Common myeloid progenitor, CD34-positive (primary cell): ENCODE measurements at regions not wholly inside any gene's neighbourhood (a gene's known extent, or its start where the extent isn't known, plus 50 kb on each side); places are given as distances from the start of the nearest gene placed in this dataset.
A peak's percentile ranks its signal among the peaks of the same experiment; 100 is the strongest.

Source experiments
- CTCF ChIA-PET: fragments of 350-600 bp; sonication (Branson Sonifier 250); formaldehyde crosslinking; loops from one replicate; lab custom pipeline; 2021; ENCODE audit warnings: antibody characterized with exemption; lab: Charles Lee
- POLR2A ChIA-PET: fragments of 350-600 bp; sonication (Branson Sonifier 250); formaldehyde crosslinking; loops from one replicate; lab custom pipeline; 2021; ENCODE audit warnings: antibody characterized with exemption; lab: Charles Lee
- DNase-seq, 3 donors: peaks; one replicate each; pipeline versions ENCODE4 v3.0.0 to v3.0.0-alpha.2; 2013
- H3K27ac ChIP-seq, 2 experiments: 1 replicate in 1 of 2; 2 replicates in 1 of 2; pipeline ENCODE4 v1.7.0; 2013; ENCODE audit warnings: inconsistent platforms in 2 of 2, low read length in 2 of 2, mild to moderate bottlenecking in 2 of 2, low read depth in 1 of 2, moderate library complexity in 1 of 2; ENCODE audit not compliant: severe bottlenecking in 2 of 2, insufficient read depth in 1 of 2, poor library complexity in 1 of 2
- H3K27me3 ChIP-seq, 5 experiments: replicated peaks in 2 of 5; 1 replicate in 3 of 5; 2 replicates in 2 of 5; pipeline versions ENCODE4 v1.6.1 to v1.7.0; 2013; ENCODE audit warnings: low read length in 4 of 5, mild to moderate bottlenecking in 2 of 5, moderate library complexity in 2 of 5, inconsistent platforms in 1 of 5; ENCODE audit not compliant: insufficient read depth in 5 of 5, control insufficient read depth in 4 of 5
- H3K36me3 ChIP-seq, 4 experiments: 1 replicate in 2 of 4; 2 replicates in 2 of 4; pipeline versions ENCODE4 v1.6.1 to v1.7.0; 2013; ENCODE audit warnings: low read length in 3 of 4, control low read depth in 1 of 4, mild to moderate bottlenecking in 1 of 4; ENCODE audit not compliant: control insufficient read depth in 4 of 4, insufficient read depth in 4 of 4
- H3K4me1 ChIP-seq, 4 experiments: 1 replicate in 3 of 4; 2 replicates in 1 of 4; pipeline versions ENCODE4 v1.6.1 to v1.7.1; 2013; ENCODE audit warnings: low read length in 3 of 4, mild to moderate bottlenecking in 3 of 4, control low read depth in 1 of 4, inconsistent platforms in 1 of 4, moderate library complexity in 1 of 4; ENCODE audit not compliant: control insufficient read depth in 4 of 4, insufficient read depth in 4 of 4; ENCODE audit errors: control extremely low read depth in 1 of 4
- H3K4me3 ChIP-seq, 7 experiments: 1 replicate in 4 of 7; 2 replicates in 3 of 7; pipeline versions ENCODE4 v1.5.1 to v1.7.0; 2013; ENCODE audit warnings: mild to moderate bottlenecking in 7 of 7, low read length in 6 of 7, moderate library complexity in 6 of 7, inconsistent platforms in 2 of 7, low read depth in 2 of 7, control low read depth in 1 of 7; ENCODE audit not compliant: insufficient read depth in 4 of 7, control insufficient read depth in 1 of 7; ENCODE audit errors: extremely low read depth in 1 of 7
- H3K9me3 ChIP-seq, 5 experiments: 1 replicate in 4 of 5; 2 replicates in 1 of 5; pipeline versions ENCODE4 v1.6.1 to v1.7.1; 2013; ENCODE audit warnings: low read length in 4 of 5, mild to moderate bottlenecking in 2 of 5, inconsistent platforms in 1 of 5, low read depth in 1 of 5, moderate library complexity in 1 of 5; ENCODE audit not compliant: control insufficient read depth in 4 of 5, insufficient read depth in 2 of 5; ENCODE audit errors: control extremely low read depth in 1 of 5
- whole genome bisulfite sequencing: methylation state at CpG from one replicate; pipeline ENCODE4 v1.1.5; 2013; ENCODE audit not compliant: insufficient coverage; 5-methylcytosine and 5-hydroxymethylcytosine counted together

- H3K27ac ChIP-seq = no peak overlapping the region
- no peak for DNase-seq
- H3K4me1 ChIP-seq = peaks cover 0 to 16% (median 2%) of the 10 kb centered on the region in 4 experiments
- no peak overlapping the region for H3K4me3 ChIP-seq
- 97% methylated on average over 12 of the region's 17 CpGs for WGBS
- H3K27me3 ChIP-seq = peaks cover 0 to 6% (median 0%) of the 10 kb centered on the region in 5 experiments
- H3K9me3 ChIP-seq = no peaks in the 10 kb centered on the region
- H3K36me3 ChIP-seq = no peaks in the 10 kb centered on the region
- POLR2A ChIA-PET = no interaction called here
- CTCF ChIA-PET = no interaction called here
Observed at GRCh38 chr18:73774811-73775509, 372.7 kb downstream of the FBXO15 start.

GRCh38 chr18:73768043-73768442 is 379.6 kb downstream of the FBXO15 start:
- CTCF ChIA-PET = no interaction called here

GRCh38 chr18:73766910-73767515 is 380.6 kb downstream of the FBXO15 start:
- H3K4me1 ChIP-seq = peaks cover 13 to 36% (median 25%) of the 10 kb centered on the region in 4 experiments
- no peak overlapping the region for H3K27ac ChIP-seq
- 0% methylated on average over 6 of the region's 8 CpGs for WGBS
- POLR2A ChIA-PET = no interaction called here
- CTCF ChIA-PET = interaction anchor here (1.1 kb wide), 1 partner anchor 75 kb away, joined by 3 read pairs; no protein-coding TSS in a partner anchor
- H3K36me3 ChIP-seq = no peaks in the 10 kb centered on the region
- no peaks in the 10 kb centered on the region for H3K27me3 ChIP-seq
- DNase-seq = peak; percentile 69 to 96 (median 93)
- no peaks in the 10 kb centered on the region for H3K9me3 ChIP-seq
- peak overlapping the region in 1 of 7 experiments; percentile 17 for H3K4me3 ChIP-seq

More at GRCh38 chr18:73768043-73768442, 379.6 kb downstream of the FBXO15 start:
- Histone ChIP-seq H3K9me3 (no peaks in the 10 kb centered on the region), H3K27me3 (no peaks in the 10 kb centered on the region), H3K4me1 (peaks cover 13 to 36% (median 25%) of the 10 kb centered on the region in 4 experiments), H3K4me3 (peak overlapping the region in 1 of 7 experiments; percentile 17), H3K27ac (no peak overlapping the region), H3K36me3 (no peaks in the 10 kb centered on the region)
- POLR2A ChIA-PET = no interaction called here
- WGBS = 25% methylated on average over 6 of the region's 6 CpGs
- peak; percentile 83 to 92 (median 92) for DNase-seq

- ChIA-PET POLR2A (no interaction called here), CTCF (no interaction called here)
- WGBS = 80% methylated on average over 1 of the region's 2 CpGs
- DNase-seq = no peak
- Histone ChIP-seq H3K27me3 (no peaks in the 10 kb centered on the region), H3K9me3 (no peaks in the 10 kb centered on the region), H3K4me3 (no peak overlapping the region), H3K4me1 (no peaks in the 10 kb centered on the region), H3K36me3 (no peaks in the 10 kb centered on the region), H3K27ac (no peak overlapping the region)
Observed at GRCh38 chr18:73758446-73758845, 389.2 kb downstream of the FBXO15 start.

DNA sequence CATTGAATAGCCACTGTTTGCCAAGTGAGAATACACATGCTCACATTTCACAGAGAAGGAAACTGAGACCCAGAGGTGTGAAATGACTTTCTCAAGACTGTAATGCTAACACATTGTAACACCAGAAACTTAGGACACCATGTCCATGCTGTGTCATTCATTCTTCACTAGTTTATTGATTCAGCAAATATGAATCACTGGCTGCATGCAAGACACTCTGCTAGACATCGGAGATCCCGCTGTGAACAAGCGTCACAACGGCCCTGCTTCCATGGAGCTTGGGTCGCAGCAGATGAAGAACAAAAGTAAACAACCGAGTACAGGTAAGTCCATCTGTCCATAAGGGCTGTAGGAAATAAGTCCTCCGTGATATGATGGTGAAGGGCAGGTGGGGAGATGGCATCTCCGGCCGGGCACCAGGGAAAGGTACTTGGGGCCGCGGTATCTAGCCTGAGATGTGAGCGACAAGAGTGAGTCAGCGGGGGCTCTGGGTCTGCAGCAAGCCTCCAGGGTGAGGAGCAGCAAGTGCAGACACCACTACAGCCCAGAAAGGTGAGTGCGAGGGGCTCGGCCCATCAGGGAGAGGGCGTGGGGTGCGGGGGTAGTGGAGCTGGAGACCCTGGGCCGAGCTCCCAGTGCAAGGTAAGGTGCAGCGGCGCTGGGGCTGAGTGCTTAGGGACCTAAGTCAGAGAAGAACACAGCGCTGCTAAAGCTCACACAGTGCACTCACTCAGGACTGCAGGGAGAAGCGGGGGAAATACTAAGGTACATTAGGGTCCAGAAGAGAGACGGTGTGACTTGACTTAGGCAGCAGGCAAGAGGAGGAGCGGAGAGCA is 391.2 kb downstream of the FBXO15 start:
- Histone ChIP-seq H3K4me3 (no peak overlapping the region), H3K9me3 (no peaks in the 10 kb centered on the region), H3K27me3 (no peaks in the 10 kb centered on the region), H3K36me3 (no peaks in the 10 kb centered on the region), H3K4me1 (peaks cover 0 to 3% (median 0%) of the 10 kb centered on the region in 4 experiments), H3K27ac (no peak overlapping the region)
- ChIA-PET POLR2A (no interaction called here), CTCF (no interaction called here)
- DNase-seq = no peak
- WGBS = 96% methylated on average over 24 of the region's 24 CpGs

GRCh38 chr18:73752965-73753364 is 394.7 kb downstream of the FBXO15 start:
- POLR2A ChIA-PET = no interaction called here
- no peak for DNase-seq

More at GRCh38 chr18:73752965-73753364, 394.7 kb downstream of the FBXO15 start:
- no peak overlapping the region for H3K4me3 ChIP-seq
- no peaks in the 10 kb centered on the region for H3K36me3 ChIP-seq
- no peaks in the 10 kb centered on the region for H3K9me3 ChIP-seq
- CTCF ChIA-PET = no interaction called here
- WGBS = no CpG with 5 or more reads among the region's 2 CpGs
- H3K27me3 ChIP-seq = peaks cover 0 to 2% (median 0%) of the 10 kb centered on the region in 5 experiments
- no peak overlapping the region for H3K27ac ChIP-seq
- H3K4me1 ChIP-seq = peaks cover 0 to 3% (median 0%) of the 10 kb centered on the region in 4 experiments
